ENCODE measurements at regions not wholly inside any gene's neighbourhood (a gene's known extent, or its start where the extent isn't known, plus 50 kb on each side); places are given as distances from the start of the nearest gene placed in this dataset.

DNA sequence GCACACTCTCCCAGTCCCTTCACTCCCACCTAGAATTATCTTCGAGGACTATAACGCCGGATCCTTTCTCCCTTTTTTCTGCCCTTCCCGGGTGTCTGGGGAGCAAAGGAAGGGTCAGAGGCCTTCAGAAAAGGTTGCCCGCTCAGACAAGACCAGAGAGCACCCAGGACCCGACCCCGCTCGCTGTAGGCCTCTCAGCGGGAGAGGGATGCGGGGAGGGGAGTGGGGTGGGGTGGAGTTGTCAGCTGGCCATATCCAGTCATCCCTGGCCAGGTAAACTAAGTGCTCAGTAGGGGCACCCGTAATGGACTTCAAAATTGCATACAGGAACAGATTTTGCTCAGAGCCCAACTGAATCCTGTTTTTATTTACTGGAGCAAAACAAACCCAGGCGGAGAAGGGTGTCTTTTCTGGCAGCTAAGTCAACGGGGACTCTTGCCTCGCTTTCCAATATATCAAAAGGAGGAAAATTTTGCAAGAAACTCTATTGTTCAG is 65.0 kb downstream of the NOL4 start:
- no peak for DNase-seq (ENCODE audit: low spot score)
- no peak for ATAC-seq

DNA sequence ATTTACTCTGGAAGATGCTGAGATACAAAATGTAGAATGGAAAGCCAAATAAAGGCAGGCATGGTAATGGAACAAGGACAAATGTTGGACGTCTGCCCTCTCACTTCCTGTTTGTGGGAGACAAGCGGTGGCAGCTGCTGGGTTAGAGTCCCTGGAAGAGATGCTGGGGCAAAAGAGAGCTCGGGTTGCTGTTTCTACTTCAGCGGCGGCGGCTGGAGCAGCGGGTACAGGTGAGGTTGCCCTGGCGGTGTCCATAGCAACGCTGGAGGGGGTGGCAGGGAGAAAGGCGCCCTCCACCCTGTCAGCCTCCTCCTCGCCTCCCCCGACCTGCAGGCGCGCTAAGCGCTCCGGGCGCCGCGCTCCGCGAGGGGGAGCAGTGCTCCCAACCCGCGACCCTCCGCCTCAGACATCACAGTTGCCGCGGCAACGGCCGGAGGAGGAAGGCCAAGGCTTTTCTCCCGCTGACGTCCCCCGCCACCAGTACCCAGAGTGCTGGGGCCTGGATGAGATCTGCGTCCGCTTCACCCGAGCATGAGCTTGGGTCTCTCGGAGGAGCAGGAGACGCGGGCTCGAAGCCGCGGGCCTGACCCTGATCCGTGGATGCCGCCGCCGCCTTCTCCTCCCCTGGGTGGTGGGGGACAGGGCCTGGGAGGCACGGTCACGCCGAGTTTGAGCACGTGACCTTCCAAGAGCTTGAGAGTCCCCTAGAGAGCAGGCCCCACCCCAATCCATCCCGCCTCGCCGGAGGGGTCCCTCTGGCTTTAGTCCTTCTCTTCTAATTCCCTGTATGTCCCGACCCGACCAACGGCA is 65.6 kb downstream of the NOL4 start:
- DNase-seq (ENCODE audit: low spot score) (peak; percentile 37), ATAC-seq (no peak)

DNA sequence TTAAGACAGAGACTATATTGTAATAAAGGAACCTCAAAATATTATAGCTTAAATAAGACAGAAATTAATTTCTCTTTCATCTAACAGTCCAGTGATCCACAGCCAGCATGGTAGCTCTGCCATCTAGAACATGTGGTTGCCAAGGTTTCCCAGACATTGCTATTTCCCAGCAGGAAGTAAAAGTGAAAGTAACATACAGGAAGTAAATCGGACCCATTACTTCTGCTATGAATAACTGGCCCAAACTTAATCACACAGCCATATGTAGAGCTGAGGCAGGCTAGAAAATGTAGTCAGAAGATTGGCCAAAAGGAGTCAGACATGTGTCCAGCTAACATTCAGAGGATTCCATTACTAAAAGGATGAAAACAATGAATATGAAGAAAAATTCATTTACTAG is 71.0 kb downstream of the NOL4 start:
- DNase-seq (ENCODE audit: low spot score) (no peak), ATAC-seq (peak; percentile 80)

DNA sequence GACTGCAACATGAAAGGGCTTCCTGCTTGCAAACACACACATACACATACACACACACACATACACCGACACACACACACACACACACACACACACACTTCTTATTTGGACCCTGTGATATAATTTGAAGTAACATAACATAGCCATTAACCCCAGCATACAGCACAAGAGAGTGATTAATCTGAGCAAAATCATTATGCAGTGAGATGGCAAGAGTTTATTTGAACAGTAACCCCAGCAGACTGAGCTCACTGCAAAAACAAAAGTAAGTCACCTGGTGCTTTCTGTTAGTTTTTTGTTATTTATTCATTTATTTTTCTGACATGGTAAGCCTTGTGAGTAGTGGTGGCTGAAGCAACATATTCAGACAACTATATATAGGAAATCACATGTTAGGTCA is 93.7 kb downstream of the NOL4 start:
- DNase-seq (ENCODE audit: low spot score) = no peak
- ATAC-seq = no peak

DNA sequence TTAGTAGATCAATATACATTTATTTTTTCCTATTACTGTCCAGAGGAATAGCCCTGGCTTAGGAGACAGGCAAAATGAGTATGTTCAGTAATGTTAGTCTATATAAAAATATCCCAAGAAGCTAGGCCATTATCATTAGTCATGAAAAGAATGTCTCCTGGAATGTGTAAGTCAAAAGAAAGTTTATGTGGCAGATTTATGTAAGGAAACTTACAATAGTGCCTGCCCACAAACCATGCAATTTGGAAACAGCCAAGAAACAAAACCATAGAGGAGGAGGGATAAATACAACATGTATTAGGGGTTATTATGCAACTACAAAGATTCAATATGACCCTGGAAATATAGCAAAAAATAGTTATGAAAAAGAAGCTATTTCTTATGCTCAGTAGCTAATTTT is 96.3 kb downstream of the NOL4 start:
- no peak for ATAC-seq
- no peak for DNase-seq (ENCODE audit: low spot score)

DNA sequence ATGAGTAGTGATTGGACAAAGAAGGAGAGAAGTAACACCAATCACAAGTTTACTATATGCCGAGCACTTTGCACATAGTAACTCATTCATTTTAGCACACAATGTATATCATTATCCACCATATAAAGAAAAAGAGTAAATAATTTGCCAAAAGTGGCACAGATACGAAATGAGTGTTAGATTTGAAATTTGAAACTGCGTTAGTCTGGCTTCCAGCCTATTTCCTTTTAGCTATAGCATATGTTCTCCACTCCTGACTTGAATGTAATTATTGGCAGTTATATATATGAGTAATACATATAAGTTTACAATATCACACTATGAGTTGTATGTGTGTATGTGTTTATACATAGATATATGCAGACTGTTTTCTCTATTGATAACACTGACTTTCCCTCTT is 98.6 kb downstream of the NOL4 start:
- no peak for ATAC-seq

DNA sequence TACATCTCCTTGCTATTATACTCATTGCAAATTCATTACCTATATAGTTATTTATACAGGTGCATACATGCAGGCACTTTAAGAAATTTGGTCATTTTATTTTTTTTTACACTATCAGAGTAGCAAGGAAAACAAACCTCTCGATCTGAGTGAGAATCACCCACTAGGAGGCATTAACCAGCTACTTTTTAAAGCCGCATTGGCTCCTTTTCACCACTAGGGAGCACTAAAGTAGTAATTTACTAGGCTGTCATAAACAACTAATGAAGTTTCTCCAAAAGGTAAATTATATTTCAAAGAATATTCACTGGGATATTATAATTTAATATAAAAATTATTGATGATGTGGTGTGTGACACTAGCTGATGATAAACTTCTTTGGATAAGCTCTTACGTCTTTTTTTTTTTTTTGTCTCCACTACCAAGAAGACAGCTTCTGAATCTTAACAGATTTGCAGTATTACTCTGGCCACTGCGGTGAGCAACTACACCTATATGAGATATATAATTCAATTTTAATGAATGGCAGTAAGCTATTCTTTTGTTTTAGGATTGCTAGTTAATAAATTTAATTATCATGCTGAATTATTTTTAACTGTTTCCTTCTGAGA is 101.9 kb downstream of the NOL4 start:
- DNase-seq (ENCODE audit: low spot score) (no peak), ATAC-seq (peak; percentile 80)

More for the DNA sequence above, 98.6 kb downstream of the NOL4 start:
- no peak for DNase-seq (ENCODE audit: low spot score)

DNA sequence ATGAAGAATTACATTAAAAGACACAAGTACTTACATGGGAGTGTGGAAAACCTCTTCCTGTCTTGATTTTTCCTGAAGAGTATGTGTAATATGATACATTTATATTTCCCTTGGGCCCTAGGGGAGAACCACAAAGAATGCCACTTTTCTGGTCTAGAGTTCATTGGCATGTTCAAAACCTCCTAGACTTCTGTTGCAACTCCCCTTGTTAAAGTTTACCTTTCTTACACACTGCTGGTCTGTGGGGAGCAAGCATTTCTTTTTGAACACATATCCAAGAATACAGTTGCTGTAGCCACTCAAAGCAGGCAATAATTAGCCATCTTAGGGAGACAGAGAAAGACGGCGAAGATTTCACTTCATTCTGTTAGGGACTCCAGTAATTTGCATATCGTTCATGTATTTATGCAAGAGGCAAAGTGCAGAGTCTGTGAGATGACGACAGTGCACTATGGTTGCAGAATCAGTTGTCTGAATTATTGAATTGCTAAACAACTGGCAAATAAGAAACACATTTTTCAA is 103.5 kb downstream of the NOL4 start:
- DNase-seq (ENCODE audit: low spot score) = peak; percentile 45
- ATAC-seq = peak; percentile 83

DNA sequence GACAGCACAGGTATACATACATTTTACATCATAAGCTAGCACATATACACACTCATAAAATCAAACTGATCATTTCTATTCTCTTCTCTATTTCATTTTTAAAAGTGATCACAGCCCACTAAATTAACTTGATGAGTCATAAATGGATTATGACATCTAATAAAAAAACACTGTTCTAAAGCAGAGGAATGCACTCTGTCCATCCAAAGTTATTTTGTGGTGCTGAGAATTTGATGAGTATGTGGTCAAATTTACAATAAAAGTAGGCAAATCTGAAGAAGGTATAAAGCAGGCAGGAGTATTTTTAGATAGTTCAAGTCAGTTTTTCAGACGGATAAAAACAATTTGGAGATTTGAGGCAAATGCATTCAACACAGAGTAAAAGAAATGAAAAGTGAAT is 104.4 kb downstream of the NOL4 start:
- ATAC-seq (no peak), DNase-seq (ENCODE audit: low spot score) (no peak)

DNA sequence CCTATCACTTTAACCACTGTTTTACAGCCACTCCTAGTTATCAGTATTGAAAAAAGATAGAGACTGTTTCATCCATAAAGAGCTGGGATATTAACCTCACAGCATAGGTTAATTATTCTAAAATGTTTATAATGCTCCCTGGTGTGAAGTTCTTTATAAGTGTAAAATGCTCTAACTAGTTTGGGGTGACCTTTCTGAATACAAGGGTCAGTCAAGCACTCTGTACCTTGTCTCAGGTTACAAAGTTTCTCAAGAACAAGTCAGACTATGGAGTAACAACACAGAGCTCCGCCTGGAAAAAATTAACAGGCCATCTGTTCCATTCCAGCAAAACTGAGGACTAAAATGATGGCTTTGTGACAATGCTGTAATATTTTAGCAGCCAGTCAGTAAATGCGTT is 107.4 kb downstream of the NOL4 start:
- ATAC-seq (peak; percentile 39), DNase-seq (ENCODE audit: low spot score) (no peak)

DNA sequence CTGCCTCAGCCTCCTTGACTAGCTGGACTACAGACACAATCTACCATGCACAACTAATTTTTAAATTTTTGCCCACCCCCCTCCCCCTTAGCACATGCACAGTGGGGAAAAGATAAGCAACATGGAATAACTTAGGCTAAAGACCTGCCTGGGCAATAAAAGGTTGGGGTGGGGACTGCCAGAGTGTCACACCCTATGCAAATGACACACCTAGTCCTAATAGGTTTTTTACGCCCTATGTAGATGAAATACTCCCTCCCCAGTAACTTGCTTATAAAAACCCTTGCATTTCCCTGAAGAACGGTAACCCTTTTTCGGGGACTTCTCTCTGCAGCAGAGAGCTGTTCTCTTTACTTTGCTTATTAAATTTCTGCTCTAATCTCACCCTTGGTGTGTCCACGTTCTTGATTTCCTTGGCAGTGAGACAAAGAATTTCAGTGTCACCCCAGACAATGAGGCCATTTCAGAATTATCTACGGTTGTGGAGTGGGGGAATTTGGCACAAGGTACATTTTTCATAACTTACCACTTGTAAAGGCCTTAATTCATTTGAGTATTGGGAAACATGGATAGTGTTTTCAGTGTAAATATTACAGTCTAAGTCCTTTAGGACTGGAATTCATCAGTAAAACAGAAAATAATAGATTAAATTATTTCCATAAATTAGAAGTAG is 109.2 kb downstream of the NOL4 start:
- no peak for ATAC-seq
- no peak for DNase-seq (ENCODE audit: low spot score)

DNA sequence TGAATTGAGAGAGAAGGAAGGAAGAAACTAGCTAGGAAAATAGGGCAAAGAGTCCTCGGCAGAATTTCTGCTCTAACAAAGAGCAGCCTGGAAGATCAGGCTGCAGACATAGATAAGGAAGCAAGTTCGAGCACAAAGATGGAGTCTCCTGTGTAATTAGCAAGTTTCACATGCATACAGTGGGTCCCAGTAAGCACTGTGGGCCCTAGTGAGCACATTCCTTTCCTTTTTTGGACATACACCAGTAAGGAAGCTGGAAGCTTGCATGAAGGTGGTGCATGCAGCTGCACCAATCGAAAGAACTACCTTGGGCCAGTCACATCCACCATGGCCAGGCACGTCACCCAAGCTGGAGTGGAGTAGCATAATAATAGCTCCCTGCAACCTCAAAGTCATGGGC is 109.7 kb downstream of the NOL4 start:
- no peak for ATAC-seq

DNA sequence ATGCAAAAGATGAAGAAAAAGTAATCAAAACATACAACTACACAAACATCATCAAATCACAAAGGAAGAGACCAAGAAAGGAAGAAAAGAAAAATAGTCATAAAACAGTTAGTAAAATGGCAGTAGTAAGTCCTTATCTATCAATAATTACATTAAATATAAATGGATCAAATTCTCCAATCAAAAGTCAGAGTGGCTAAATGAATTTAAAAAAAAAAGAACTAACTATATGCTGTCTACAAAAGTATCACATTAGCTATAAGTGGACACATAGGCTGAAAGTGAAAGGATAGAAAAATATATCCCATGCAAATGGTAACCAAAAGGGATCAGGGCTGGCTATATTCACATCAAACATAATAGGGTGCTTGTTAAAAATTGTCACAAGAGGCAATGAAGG is 116.5 kb downstream of the NOL4 start:
- no peak for ATAC-seq
- no peak for DNase-seq (ENCODE audit: low spot score)

More for the DNA sequence above, 109.7 kb downstream of the NOL4 start:
- DNase-seq (ENCODE audit: low spot score) = no peak

DNA sequence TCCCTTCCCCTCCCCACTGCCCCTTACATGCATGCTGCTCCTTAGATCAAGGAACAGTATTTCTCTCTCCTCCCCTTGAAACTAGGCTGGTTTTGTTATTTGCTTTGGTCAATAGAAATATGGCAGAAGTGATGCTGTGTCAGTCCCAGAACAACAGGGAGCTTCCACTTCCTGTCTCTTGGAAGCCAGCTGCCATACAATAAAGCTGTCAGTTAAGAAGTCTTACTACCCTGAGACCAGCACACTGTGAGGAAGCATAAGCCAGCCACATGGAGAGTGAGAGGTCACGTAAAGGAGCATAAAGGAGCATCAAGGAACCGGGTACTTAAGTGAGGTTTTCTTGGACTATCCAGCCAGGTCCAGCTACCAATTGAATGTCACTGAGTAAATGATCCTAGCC is 126.6 kb downstream of the NOL4 start:
- no peak for ATAC-seq
- no peak for DNase-seq (ENCODE audit: low spot score)

DNA sequence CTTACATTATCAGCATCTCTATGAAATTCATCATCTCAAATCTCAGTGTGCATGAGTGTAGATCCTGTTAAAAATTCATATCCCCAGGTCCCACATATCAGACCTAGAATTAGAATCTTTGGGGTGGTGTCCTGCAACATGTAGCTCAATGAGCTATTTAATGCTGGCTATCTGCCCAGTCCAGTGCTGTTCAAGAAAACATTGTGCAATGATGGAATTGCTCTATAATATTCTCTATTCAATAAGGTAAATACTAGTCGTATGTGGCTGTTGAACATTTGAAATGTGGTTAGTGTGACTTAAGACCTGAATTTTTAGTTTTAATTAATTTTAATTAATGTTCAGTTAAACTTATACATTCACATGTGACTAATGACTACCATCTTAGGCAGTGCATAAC is 127.4 kb downstream of the NOL4 start:
- DNase-seq (ENCODE audit: low spot score) = no peak
- peak; percentile 23 for ATAC-seq

DNA sequence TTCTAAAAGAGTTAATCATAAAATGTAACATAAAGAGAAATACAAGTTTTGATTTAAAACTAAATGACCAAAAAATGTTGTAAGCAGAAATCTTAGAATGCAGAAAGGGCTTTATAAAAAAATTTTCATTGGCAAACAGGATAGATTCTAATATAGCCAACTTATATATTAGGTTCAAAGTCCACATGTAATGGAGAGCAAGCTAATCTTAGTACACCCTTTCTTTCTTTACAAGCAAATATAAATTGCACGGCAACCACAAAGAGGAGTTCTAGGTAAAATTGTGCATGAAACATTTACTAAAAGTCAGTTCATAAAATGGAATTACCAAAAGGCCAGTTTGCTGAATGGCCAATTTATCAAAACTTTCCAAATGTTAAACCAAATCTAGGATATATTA is 130.6 kb downstream of the NOL4 start:
- DNase-seq (ENCODE audit: low spot score) = no peak
- ATAC-seq = no peak

DNA sequence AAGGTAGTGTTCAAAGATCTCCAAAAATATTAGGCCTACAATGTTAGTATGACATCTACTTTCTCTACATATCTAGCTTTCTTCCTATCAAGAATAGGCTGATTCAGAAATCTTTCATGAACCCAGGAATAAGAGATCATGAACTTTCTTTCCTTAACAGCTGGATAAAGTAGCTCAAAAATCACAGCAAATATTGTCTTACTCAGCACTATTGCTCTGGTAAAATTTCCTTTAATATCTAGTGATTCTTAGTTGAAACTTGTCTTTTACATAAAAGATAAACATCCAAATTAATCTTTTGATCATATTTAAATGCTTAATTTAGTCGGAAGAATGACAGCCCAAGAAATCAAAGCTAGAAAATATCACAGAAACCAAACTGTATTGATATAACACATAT is 131.9 kb downstream of the NOL4 start:
- ATAC-seq (no peak), DNase-seq (ENCODE audit: low spot score) (no peak)

DNA sequence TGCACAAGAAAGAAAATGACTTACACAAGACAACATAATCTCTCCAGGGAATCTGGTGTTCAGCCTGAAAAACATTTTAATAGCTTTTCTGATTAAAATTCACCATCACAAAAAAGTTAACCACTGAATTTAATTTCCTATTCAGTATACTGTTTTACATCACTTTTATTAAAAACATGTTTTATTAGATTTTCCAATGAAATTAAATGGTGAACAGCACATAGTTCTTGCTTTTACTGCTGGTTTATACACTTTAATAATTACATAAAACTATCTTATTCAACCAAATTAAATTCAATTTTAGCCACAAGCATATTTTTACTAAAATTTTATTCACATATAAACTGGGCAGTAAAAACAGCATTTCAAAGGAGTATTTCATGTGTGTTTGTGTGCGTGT is 138.3 kb downstream of the NOL4 start:
- DNase-seq (ENCODE audit: low spot score) (no peak), ATAC-seq (no peak)

DNA sequence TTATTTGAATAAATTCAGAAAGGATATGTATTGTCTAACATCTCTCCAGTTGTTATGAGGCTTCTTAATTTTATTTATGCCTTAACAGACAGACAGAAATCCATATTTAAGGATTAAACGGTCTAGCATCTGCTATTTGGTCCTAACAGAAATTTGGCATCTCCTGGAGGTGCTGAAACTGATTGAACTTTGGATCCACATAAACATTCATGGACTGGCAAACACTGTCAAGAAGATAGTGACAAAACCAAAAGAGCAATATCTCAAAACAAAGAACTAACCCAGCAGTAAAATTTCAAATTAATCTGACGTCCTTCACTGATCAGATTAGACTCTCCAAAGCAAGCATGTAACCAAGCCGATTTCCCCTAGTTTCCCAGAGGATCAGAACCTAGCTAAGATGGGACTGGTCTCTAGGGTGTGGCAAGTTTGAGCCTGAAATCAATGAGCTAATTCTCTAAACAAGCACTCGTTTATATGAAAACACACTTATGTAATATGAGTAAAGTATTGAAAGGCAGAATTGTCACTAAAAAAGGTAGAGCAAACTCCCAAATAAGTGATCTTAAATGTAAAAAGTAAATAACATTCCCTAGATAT is 139.5 kb downstream of the NOL4 start:
- ATAC-seq (peak; percentile 75), DNase-seq (ENCODE audit: low spot score) (no peak)

DNA sequence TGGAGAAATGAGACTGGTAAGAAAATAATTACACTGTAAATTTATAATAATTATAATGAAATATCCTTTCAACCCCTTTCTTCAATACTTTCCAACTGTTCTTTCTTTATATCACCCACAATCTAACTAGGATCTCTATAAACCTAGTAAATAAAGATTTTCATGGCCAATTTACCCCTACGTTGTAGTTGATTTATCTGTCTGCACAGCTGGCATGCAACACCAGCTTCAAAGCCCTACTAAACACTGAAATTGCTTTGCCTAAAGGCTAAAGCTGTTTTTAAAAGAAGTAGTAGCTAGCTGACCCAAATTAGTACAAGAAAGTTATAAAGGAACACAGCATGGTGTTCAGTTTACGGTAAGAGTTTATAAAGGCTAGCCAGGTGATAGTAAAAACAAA is 140.1 kb downstream of the NOL4 start:
- ATAC-seq (no peak), DNase-seq (ENCODE audit: low spot score) (no peak)

DNA sequence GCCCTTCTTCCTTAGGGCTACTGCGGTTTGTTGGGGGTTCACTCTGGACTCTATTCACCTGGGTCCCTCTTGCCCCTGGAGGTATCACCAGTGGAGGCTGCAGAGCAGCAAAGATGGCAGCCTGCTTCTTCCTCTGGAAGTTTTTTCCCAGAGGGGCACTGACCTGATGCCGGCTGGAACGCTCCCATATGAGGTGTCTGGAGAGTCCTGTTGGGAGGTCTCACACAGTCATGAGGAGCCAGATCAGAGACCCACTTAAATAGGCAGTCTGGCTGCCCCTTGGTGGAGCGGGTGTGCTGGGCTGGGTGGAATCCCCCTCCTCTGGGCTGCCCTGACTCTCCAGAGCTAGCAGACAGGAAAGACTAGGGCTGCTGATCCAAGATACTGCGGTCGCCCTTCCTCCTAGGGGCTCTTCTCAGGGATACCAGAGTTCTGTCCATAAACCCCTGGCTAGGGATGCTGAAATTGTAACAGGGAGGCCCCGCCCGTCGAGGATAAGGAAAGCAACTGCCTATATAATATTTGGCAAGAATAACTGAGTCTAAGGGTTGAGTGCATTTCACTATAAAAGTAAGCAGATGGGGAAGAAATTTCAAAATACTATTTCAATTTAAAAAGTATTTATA is 140.7 kb downstream of the NOL4 start:
- DNase-seq (ENCODE audit: low spot score) (no peak), ATAC-seq (no peak)

All from left lobe of liver (tissue), 2 donors.